ENCODE measurements at regions not wholly inside any gene's neighbourhood (a gene's known extent, or its start where the extent isn't known, plus 50 kb on each side); places are given as distances from the start of the nearest gene placed in this dataset.

DNA sequence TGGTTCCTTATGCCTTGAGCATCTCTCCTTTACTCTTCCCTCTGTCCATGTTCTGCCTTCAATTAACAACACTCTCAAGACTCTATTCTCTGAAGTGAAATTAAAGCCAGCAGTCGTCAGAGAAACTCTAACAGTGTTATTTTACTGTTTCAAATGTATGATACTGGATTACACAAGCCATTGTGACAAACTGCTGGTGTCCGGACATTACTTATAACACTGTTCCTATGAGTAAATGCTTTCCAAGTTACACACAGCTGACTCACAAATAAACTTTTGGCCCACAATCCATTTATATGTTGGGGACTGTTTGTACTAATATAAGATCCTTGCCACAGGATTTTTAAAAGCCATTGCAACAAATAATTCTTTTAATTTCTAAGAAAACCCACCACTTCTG lies 63.2 kb upstream of the GHR start:
- DNase-seq, result no peak

DNA sequence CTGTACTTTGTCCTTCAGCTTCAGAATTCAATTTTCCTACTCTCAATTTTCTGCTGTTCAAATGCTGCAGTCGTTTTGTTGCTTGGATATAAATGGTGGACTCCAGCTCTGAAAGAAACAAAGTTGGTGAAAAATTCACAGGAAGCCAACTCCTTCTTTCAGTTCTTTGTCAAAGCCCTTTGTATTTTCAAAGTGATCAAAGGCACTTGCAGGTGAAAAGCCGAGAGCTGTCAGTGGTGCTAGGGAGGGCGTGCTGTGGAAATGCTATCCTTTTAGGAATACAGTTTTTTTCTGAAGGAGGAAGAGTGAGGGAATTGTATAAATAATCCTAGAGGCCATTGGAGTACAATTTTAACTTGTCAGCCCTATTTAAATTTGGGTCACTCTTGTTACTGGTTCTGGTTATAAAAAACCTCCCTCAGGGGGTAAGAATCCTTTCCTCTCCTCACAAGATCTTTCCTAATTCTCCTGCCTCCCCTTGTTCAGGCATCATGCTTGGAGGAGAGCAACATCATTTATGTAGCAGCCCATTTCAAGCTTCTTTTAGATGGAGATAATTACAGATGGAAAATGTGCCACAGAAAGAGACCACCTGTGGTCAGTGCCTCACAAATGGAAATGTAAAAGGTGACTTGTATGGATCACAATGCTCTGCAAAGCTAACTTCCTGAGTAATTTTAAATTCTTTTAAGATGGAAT lies 62.5 kb upstream of the GHR start:
- DNase-seq, result no peak

DNA sequence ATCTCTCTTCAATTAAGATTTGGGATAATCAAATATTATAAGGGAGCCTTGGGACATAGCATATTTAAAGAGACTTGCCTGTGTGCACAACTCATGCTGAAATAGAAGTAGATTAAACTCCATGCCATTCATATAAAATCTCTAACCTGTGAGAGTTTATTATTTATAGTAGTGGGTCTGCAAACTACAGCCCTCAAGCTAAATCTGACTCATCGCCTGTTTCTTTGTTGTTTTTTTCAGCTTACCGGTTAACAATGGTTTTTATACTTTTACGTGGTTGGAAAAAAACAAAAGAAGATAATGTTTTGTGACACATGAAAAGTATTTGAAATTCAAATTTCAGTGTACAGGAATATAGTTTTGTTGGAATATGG lies 61.9 kb upstream of the GHR start:
- no peak for DNase-seq

DNA sequence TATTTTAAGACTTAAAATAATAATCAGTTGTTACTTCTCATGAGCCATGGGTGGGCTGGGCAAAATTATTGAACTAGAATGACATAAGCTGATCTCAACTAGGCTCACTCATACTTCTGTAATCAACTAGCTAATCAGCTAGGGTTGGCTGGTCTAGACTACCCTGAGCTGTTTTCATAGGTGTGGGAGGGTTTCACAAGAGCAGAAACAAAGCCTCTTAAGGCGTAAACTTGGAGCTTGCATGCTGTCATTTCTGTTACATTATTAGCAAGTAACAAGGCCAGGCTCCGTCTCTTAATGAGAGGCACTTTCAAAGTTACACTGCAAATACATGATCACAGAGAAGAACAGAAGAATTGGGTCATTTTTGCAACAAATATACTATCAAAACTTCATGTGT lies 57.2 kb upstream of the GHR start:
- DNase-seq, result no peak
